Common myeloid progenitor, CD34-positive (primary cell): ENCODE measurements at regions not wholly inside any gene's neighbourhood (a gene's known extent, or its start where the extent isn't known, plus 50 kb on each side); places are given as distances from the start of the nearest gene placed in this dataset.

Experiments used
- CTCF ChIA-PET: fragments of 350-600 bp; sonication (Branson Sonifier 250); formaldehyde crosslinking; loops from one replicate; lab custom pipeline; 2021; ENCODE audit warnings: antibody characterized with exemption; lab: Charles Lee
- POLR2A ChIA-PET: fragments of 350-600 bp; sonication (Branson Sonifier 250); formaldehyde crosslinking; loops from one replicate; lab custom pipeline; 2021; ENCODE audit warnings: antibody characterized with exemption; lab: Charles Lee
- DNase-seq, 3 donors: peaks; one replicate each; pipeline versions ENCODE4 v3.0.0 to v3.0.0-alpha.2; 2013
- H3K27ac ChIP-seq, 2 experiments: 1 replicate in 1 of 2; 2 replicates in 1 of 2; pipeline ENCODE4 v1.7.0; 2013; ENCODE audit warnings: inconsistent platforms in 2 of 2, low read length in 2 of 2, mild to moderate bottlenecking in 2 of 2, low read depth in 1 of 2, moderate library complexity in 1 of 2; ENCODE audit not compliant: severe bottlenecking in 2 of 2, insufficient read depth in 1 of 2, poor library complexity in 1 of 2
- H3K27me3 ChIP-seq, 5 experiments: replicated peaks in 2 of 5; 1 replicate in 3 of 5; 2 replicates in 2 of 5; pipeline versions ENCODE4 v1.6.1 to v1.7.0; 2013; ENCODE audit warnings: low read length in 4 of 5, mild to moderate bottlenecking in 2 of 5, moderate library complexity in 2 of 5, inconsistent platforms in 1 of 5; ENCODE audit not compliant: insufficient read depth in 5 of 5, control insufficient read depth in 4 of 5
- H3K36me3 ChIP-seq, 4 experiments: 1 replicate in 2 of 4; 2 replicates in 2 of 4; pipeline versions ENCODE4 v1.6.1 to v1.7.0; 2013; ENCODE audit warnings: low read length in 3 of 4, control low read depth in 1 of 4, mild to moderate bottlenecking in 1 of 4; ENCODE audit not compliant: control insufficient read depth in 4 of 4, insufficient read depth in 4 of 4
- H3K4me1 ChIP-seq, 4 experiments: 1 replicate in 3 of 4; 2 replicates in 1 of 4; pipeline versions ENCODE4 v1.6.1 to v1.7.1; 2013; ENCODE audit warnings: low read length in 3 of 4, mild to moderate bottlenecking in 3 of 4, control low read depth in 1 of 4, inconsistent platforms in 1 of 4, moderate library complexity in 1 of 4; ENCODE audit not compliant: control insufficient read depth in 4 of 4, insufficient read depth in 4 of 4; ENCODE audit errors: control extremely low read depth in 1 of 4
- H3K4me3 ChIP-seq, 7 experiments: 1 replicate in 4 of 7; 2 replicates in 3 of 7; pipeline versions ENCODE4 v1.5.1 to v1.7.0; 2013; ENCODE audit warnings: mild to moderate bottlenecking in 7 of 7, low read length in 6 of 7, moderate library complexity in 6 of 7, inconsistent platforms in 2 of 7, low read depth in 2 of 7, control low read depth in 1 of 7; ENCODE audit not compliant: insufficient read depth in 4 of 7, control insufficient read depth in 1 of 7; ENCODE audit errors: extremely low read depth in 1 of 7
- H3K9me3 ChIP-seq, 5 experiments: 1 replicate in 4 of 5; 2 replicates in 1 of 5; pipeline versions ENCODE4 v1.6.1 to v1.7.1; 2013; ENCODE audit warnings: low read length in 4 of 5, mild to moderate bottlenecking in 2 of 5, inconsistent platforms in 1 of 5, low read depth in 1 of 5, moderate library complexity in 1 of 5; ENCODE audit not compliant: control insufficient read depth in 4 of 5, insufficient read depth in 2 of 5; ENCODE audit errors: control extremely low read depth in 1 of 5
- WGBS: methylation state at CpG from one replicate; pipeline ENCODE4 v1.1.5; 2013; ENCODE audit not compliant: insufficient coverage; 5-methylcytosine and 5-hydroxymethylcytosine counted together

- Histone ChIP-seq H3K4me3 (no peak overlapping the region), H3K36me3 (no peaks in the 10 kb centered on the region), H3K4me1 (no peaks in the 10 kb centered on the region), H3K27ac (no peak overlapping the region), H3K9me3 (no peaks in the 10 kb centered on the region), H3K27me3 (peaks cover 0 to 10% (median 0%) of the 10 kb centered on the region in 5 experiments)
- POLR2A ChIA-PET = no interaction called here
- 83% methylated on average over 4 of the region's 4 CpGs for WGBS
- DNase-seq = no peak
- CTCF ChIA-PET = interaction anchor here (0.8 to 1.0 kb wide), 2 partner anchors 11 to 13 kb away, joined by 3 read pairs; no protein-coding TSS in a partner anchor
These were observed 124.3 kb upstream of the CXCL14 start for GRCh38 chr5:135703016-135703550.

DNA sequence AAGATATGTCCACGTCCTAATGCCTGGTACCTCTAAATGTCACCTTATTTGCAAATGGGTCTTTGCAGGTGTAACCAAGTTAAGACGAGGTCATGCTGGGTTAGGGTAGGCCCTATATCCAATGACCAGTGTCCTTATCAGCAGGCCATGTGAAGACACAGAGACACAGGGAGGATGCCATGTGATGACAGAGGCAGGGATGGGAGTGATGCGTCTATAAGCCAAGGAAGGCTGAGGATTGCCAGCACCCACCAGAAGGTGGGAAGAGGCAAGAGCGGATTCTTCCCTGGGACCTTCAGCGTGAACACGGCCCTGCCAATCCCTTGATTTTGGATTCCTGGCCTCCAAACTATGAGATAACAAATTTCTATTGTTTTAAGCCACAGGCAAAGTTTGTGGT is 123.4 kb upstream of the CXCL14 start:
- Histone ChIP-seq H3K4me1 (no peaks in the 10 kb centered on the region), H3K9me3 (no peaks in the 10 kb centered on the region), H3K27ac (no peak overlapping the region), H3K4me3 (no peak overlapping the region), H3K36me3 (no peaks in the 10 kb centered on the region), H3K27me3 (peaks cover 0 to 14% (median 0%) of the 10 kb centered on the region in 5 experiments)
- no peak for DNase-seq
- ChIA-PET POLR2A (no interaction called here), CTCF (interaction anchor here (0.8 kb wide), 1 partner anchor 12 kb away, joined by 3 read pairs; no protein-coding TSS in a partner anchor)
- 100% methylated on average over 6 of the region's 6 CpGs for WGBS

- Histone ChIP-seq H3K36me3 (no peaks in the 10 kb centered on the region), H3K4me3 (no peak overlapping the region), H3K27me3 (peaks cover 0 to 14% (median 4%) of the 10 kb centered on the region in 5 experiments), H3K27ac (no peak overlapping the region), H3K9me3 (no peaks in the 10 kb centered on the region), H3K4me1 (no peaks in the 10 kb centered on the region)
- WGBS = 100% methylated on average over 4 of the region's 4 CpGs
- DNase-seq = no peak
- ChIA-PET POLR2A (no interaction called here), CTCF (no interaction called here)
These were observed 121.9 kb upstream of the CXCL14 start for GRCh38 chr5:135700731-135701130.

- Histone ChIP-seq H3K4me3 (no peak overlapping the region), H3K4me1 (no peaks in the 10 kb centered on the region), H3K27me3 (peaks cover 0 to 13% (median 5%) of the 10 kb centered on the region in 5 experiments), H3K9me3 (no peaks in the 10 kb centered on the region), H3K36me3 (no peaks in the 10 kb centered on the region), H3K27ac (no peak overlapping the region)
- DNase-seq = no peak
- 63% methylated on average over 3 of the region's 3 CpGs for WGBS
- CTCF ChIA-PET = no interaction called here
- POLR2A ChIA-PET = no interaction called here
These were observed 119.2 kb upstream of the CXCL14 start for GRCh38 chr5:135697959-135698345.

GRCh38 chr5:135697251-135697958 is 118.6 kb upstream of the CXCL14 start:
- CTCF ChIA-PET = interaction anchor here (1.2 kb wide), 1 partner anchor 10 kb away, joined by 4 read pairs; no protein-coding TSS in a partner anchor
- 98% methylated on average over 5 of the region's 5 CpGs for WGBS

GRCh38 chr5:135696317-135696716 is 117.5 kb upstream of the CXCL14 start:
- Histone ChIP-seq H3K9me3 (no peaks in the 10 kb centered on the region), H3K27ac (no peak overlapping the region), H3K36me3 (no peaks in the 10 kb centered on the region), H3K4me1 (no peaks in the 10 kb centered on the region), H3K4me3 (no peak overlapping the region), H3K27me3 (peaks cover 0 to 16% (median 5%) of the 10 kb centered on the region in 5 experiments)
- ChIA-PET POLR2A (no interaction called here), CTCF (interaction anchor here (1.2 kb wide), 1 partner anchor 9 kb away, joined by 4 read pairs; no protein-coding TSS in a partner anchor)
- DNase-seq = no peak

More at GRCh38 chr5:135697251-135697958, 118.6 kb upstream of the CXCL14 start:
- Histone ChIP-seq H3K4me3 (no peak overlapping the region), H3K27ac (no peak overlapping the region), H3K9me3 (no peaks in the 10 kb centered on the region), H3K36me3 (no peaks in the 10 kb centered on the region), H3K4me1 (no peaks in the 10 kb centered on the region), H3K27me3 (peaks cover 0 to 13% (median 5%) of the 10 kb centered on the region in 5 experiments)
- no peak for DNase-seq
- POLR2A ChIA-PET = no interaction called here

GRCh38 chr5:135695656-135696313 is 117.0 kb upstream of the CXCL14 start:
- Histone ChIP-seq H3K27me3 (peaks cover 0 to 18% (median 5%) of the 10 kb centered on the region in 5 experiments), H3K27ac (no peak overlapping the region), H3K4me3 (no peak overlapping the region), H3K9me3 (no peaks in the 10 kb centered on the region), H3K4me1 (no peaks in the 10 kb centered on the region), H3K36me3 (no peaks in the 10 kb centered on the region)
- no peak for DNase-seq
- ChIA-PET POLR2A (no interaction called here), CTCF (no interaction called here)
- 83% methylated on average over 5 of the region's 5 CpGs for WGBS
